Adrenal gland (tissue), 9 donors: ENCODE measurements at regions not wholly inside any gene's neighbourhood (a gene's known extent, or its start where the extent isn't known, plus 50 kb on each side); places are given as distances from the start of the nearest gene placed in this dataset.

Source experiments
- DNase-seq, 7 donors: peaks; one replicate each; pipeline ENCODE4 v3.0.0-alpha.2; 2019 to 2020
- H3K27ac ChIP-seq, 5 donors: fragments of 200-600 bp; sonication (generic) in 4 of 5; 1 replicate in 3 of 5; 2 replicates in 2 of 5; pipeline versions ENCODE4 v1.5.1 to v1.8.0; 2016 to 2020; ENCODE audit warnings: mild to moderate bottlenecking in 1 of 5
- H3K27me3 ChIP-seq: fragments of 200-600 bp; 2 replicates; pipeline ENCODE4 v1.8.0; 2021
- H3K36me3 ChIP-seq, 2 donors: fragments of 200-600 bp; replicated peaks in 1 of 2; 1 replicate in 1 of 2; 2 replicates in 1 of 2; pipeline versions ENCODE4 v1.5.1 to v1.8.0; 2018 to 2022
- H3K4me1 ChIP-seq, 2 donors: fragments of 200-600 bp; replicated peaks in 1 of 2; 1 replicate in 1 of 2; 2 replicates in 1 of 2; pipeline versions ENCODE4 v1.5.1 to v1.8.0; 2018 to 2021
- H3K4me3 ChIP-seq, 4 donors: fragments of 200-600 bp; sonication (generic) in 3 of 4; one replicate each; pipeline ENCODE4 v1.5.1; 2016 to 2018
- H3K9me3 ChIP-seq, 3 donors: fragments of 200-600 bp; sonication (generic) in 1 of 3; replicated peaks in 1 of 3; 1 replicate in 2 of 3; 2 replicates in 1 of 3; pipeline versions ENCODE4 v1.5.1 to v1.8.0; 2016 to 2021
- CTCF ChIP-seq, 6 experiments: fragments of 450-650 bp in 4 of 6; fragments of 200-600 bp in 2 of 6; sonication (generic) in 1 of 6; IDR thresholded peaks; 1 replicate in 5 of 6; 2 replicates in 1 of 6; pipeline versions ENCODE4 v1.5.1 to v1.8.0; 2016 to 2021; ENCODE audit warnings: antibody characterized with exemption in 6 of 6, mild to moderate bottlenecking in 2 of 6, moderate library complexity in 1 of 6
- POLR2A ChIP-seq, 2 donors: fragments of 450-650 bp; IDR thresholded peaks; one replicate each; pipeline ENCODE4 v1.6.1; 2017; ENCODE audit warnings: antibody characterized with exemption in 2 of 2, mild to moderate bottlenecking in 2 of 2, moderate library complexity in 1 of 2
- WGBS, 4 donors: extraction: QIAGEN DNeasy Blood & Tissue Kit in 2 of 4; methylation state at CpG; one replicate each; pipeline versions ENCODE4 v1.1.5 to v1.1.7; 2013 to 2017; 5-methylcytosine and 5-hydroxymethylcytosine counted together
- intact Hi-C, 2 donors: fragments of 100-400 bp; cut with DNase I; formaldehyde crosslinking; loops; one replicate each; pipeline versions ENCODE4 v1.14.1 to v1.15.0; 2022 to 2023
- donor health status: healthy with polysubstance abuse.
- donor health status: Bipolar disorder and iron deficiency.
- donor health status: DM: yes; HTN: yes; CAD: no.
- donor health status: DM: no; HTN: no; CAD: no.
- donor health status: DM: no; HTN: no; CAD: no.

- TF ChIP-seq POLR2A (IDR thresholded peaks at IDR 0.05) (no peak), CTCF (IDR thresholded peaks at IDR 0.05) (no peak)
- no peak for DNase-seq
- 84 to 92% (median 86%) methylated on average over 6 of the region's 6 CpGs for WGBS, 4 donors
- Histone ChIP-seq H3K9me3 (no peaks in the 10 kb centered on the region), H3K27ac (no peak overlapping the region), H3K4me1 (no peaks in the 10 kb centered on the region), H3K27me3 (no peaks in the 10 kb centered on the region), H3K36me3 (no peaks in the 10 kb centered on the region), H3K4me3 (no peak overlapping the region)
- intact Hi-C loops, result no loop called here
Observed at GRCh38 chr13:42392716-42393572, 121.0 kb downstream of the AKAP11 start.

DNA sequence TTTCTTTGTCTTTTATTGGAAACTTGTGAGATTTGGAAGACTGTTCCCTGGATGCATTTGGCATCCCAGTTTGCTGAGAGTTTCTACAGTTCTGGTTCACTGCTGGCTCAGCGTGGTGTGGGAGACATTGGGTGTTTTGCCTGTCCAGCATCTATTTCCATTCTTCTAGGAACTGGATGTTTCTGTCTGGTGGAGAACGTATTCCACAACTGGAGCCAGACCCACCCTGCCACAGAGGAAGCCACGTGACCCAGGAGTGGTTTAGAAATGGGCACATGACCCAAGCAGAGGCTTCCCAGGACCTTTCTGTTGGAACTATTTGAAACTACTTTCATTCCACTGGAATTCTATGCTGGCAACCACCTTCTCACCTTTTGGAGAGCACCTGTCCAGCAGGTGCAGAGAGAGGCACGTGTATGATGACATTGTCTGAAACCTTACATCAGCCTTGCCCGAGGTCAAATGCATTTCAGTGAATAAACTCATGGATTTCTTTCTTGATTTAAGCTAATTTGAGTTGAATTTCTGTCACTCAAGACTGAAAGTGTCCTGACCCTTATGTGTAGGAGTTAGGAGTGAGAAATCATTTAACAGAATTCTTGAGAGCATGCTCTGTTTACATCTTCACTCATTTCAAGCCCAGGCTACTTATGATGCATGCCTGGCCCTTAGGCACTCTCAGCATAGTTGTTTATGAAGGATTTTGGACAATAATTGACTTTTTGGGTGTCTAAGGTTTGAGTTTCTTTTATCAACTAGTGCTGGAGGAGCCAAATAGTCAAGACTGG is 121.8 kb downstream of the AKAP11 start:
- TF ChIP-seq CTCF (IDR thresholded peaks at IDR 0.05) (no peak), POLR2A (IDR thresholded peaks at IDR 0.05) (no peak)
- Histone ChIP-seq H3K27ac (no peak overlapping the region), H3K9me3 (no peaks in the 10 kb centered on the region), H3K4me1 (no peaks in the 10 kb centered on the region), H3K27me3 (no peaks in the 10 kb centered on the region), H3K36me3 (no peaks in the 10 kb centered on the region), H3K4me3 (no peak overlapping the region)
- DNase-seq, result no peak
- 58 to 86% (median 77%) methylated on average over 5 of the region's 5 CpGs for whole genome bisulfite sequencing, 4 donors
- intact Hi-C loops, result no loop called here

GRCh38 chr13:42394361-42394708 is 122.4 kb downstream of the AKAP11 start:
- Histone ChIP-seq H3K4me3 (no peak overlapping the region), H3K4me1 (no peaks in the 10 kb centered on the region), H3K36me3 (no peaks in the 10 kb centered on the region), H3K27me3 (no peaks in the 10 kb centered on the region), H3K9me3 (no peaks in the 10 kb centered on the region), H3K27ac (no peak overlapping the region)
- peak in 3 of 7 donors; percentile 20 to 55 (median 29) for DNase-seq
- 56 to 84% (median 75%) methylated on average over 4 of the region's 4 CpGs for WGBS, 4 donors
- intact Hi-C loops, result no loop called here
- TF ChIP-seq POLR2A (IDR thresholded peaks at IDR 0.05), result no peak
- TF ChIP-seq CTCF (IDR thresholded peaks at IDR 0.05), result no peak

GRCh38 chr13:42394711-42395085 is 122.7 kb downstream of the AKAP11 start:
- no peak for TF ChIP-seq POLR2A (IDR thresholded peaks at IDR 0.05)
- no peak for TF ChIP-seq CTCF (IDR thresholded peaks at IDR 0.05)
- Histone ChIP-seq H3K4me3 (no peak overlapping the region), H3K36me3 (no peaks in the 10 kb centered on the region), H3K4me1 (no peaks in the 10 kb centered on the region), H3K27me3 (no peaks in the 10 kb centered on the region), H3K9me3 (no peaks in the 10 kb centered on the region), H3K27ac (no peak overlapping the region)
- intact Hi-C loops, result no loop called here
- WGBS, 4 donors, result 47 to 92% (median 75%) methylated on average over 2 of the region's 2 CpGs
- DNase-seq, result no peak
